GM12878 (cell line): ENCODE measurements at regions not wholly inside any gene's neighbourhood (a gene's known extent, or its start where the extent isn't known, plus 50 kb on each side); places are given as distances from the start of the nearest gene placed in this dataset.

ENCODE experiments used
- ATAC-seq: fragments of 200-7000 bp; cut with Tn5 transposase; 3 replicates; pipeline ENCODE4 v1.9.1; 2020; ENCODE audit warnings: mild to moderate bottlenecking, moderate library complexity
- BruUV-seq: library from RNA; stranded (reverse); fragments of 400-500 nt; replicated peaks from 2 replicates; lab custom pipeline; 2021; lab: Mats Ljungman, UMichigan
- CTCF ChIA-PET: fragments of 300-600 bp; sonication (Branson Sonifier 250); formaldehyde crosslinking; extraction: SDS; loops from one replicate; lab custom pipeline; 2021; ENCODE audit warnings: inconsistent platforms; lab: Yijun Ruan, JAX
- POLR2A ChIA-PET: fragments of 350-600 bp; formaldehyde crosslinking; extraction: SDS; loops from one replicate; lab custom pipeline; 2021; ENCODE audit warnings: inconsistent platforms; lab: Charles Lee
- RAD21 ChIA-PET: fragments of 300-600 bp; sonication (Branson Sonifier 250); formaldehyde crosslinking; loops from one replicate; lab custom pipeline; 2023; ENCODE audit warnings: antibody characterized with exemption; ENCODE audit not compliant: unreplicated experiment; lab: Charles Lee
- SMC1A ChIA-PET: fragments of 300-600 bp; sonication (Branson Sonifier 250); formaldehyde crosslinking; loops from one replicate; lab custom pipeline; 2023; ENCODE audit not compliant: unreplicated experiment, uncharacterized antibody; lab: Charles Lee
- DNase-seq: peaks from one replicate; pipeline ENCODE4 v3.0.0-alpha.2; 2011; ENCODE audit warnings: low read depth, low spot score
- FAIRE-seq: peaks from 3 replicates; lab custom pipeline; 2011; peaks lifted over from hg19 to GRCh38; lab: Jason Lieb, UNC
- H2AFZ ChIP-seq: 2 replicates; pipeline ENCODE4 v1.6.0; 2011; ENCODE audit warnings: low read depth, low read length, control low read depth; ENCODE audit not compliant: control insufficient read depth
- H3K27ac ChIP-seq: 2 replicates; pipeline ENCODE4 v1.5.1; 2011; ENCODE audit warnings: control low read depth; ENCODE audit not compliant: control insufficient read depth, insufficient read depth
- H3K27me3 ChIP-seq, 2 experiments: replicated peaks in 1 of 2; 2 replicates each; pipeline versions ENCODE4 v1.6.0 to v1.6.1; 2011; ENCODE audit warnings: low read length in 1 of 2; ENCODE audit not compliant: control insufficient read depth in 2 of 2, insufficient read depth in 2 of 2
- H3K36me3 ChIP-seq, 2 experiments: 2 replicates each; pipeline ENCODE4 v1.5.1; 2011; ENCODE audit warnings: low read length in 1 of 2; ENCODE audit not compliant: control insufficient read depth in 2 of 2, insufficient read depth in 2 of 2
- H3K4me1 ChIP-seq: 2 replicates; pipeline ENCODE4 v1.6.1; 2011; ENCODE audit warnings: mild to moderate bottlenecking, low read length, moderate library complexity, mixed read lengths; ENCODE audit not compliant: control insufficient read depth, insufficient read depth
- H3K4me2 ChIP-seq: 2 replicates; pipeline ENCODE4 v1.6.0; 2011; ENCODE audit warnings: control low read depth; ENCODE audit not compliant: control insufficient read depth, insufficient read depth
- H3K4me3 ChIP-seq: fragments of 200-600 bp; sonication (generic); 2 replicates; pipeline ENCODE4 v1.5.1; 2016
- H3K79me2 ChIP-seq: 2 replicates; pipeline ENCODE4 v1.6.0; 2011; ENCODE audit warnings: low read length; ENCODE audit not compliant: control insufficient read depth, insufficient read depth
- H3K9ac ChIP-seq: 2 replicates; pipeline ENCODE4 v1.8.0; 2011; ENCODE audit warnings: low read length, control low read depth, mixed read lengths; ENCODE audit not compliant: control insufficient read depth, insufficient read depth
- H3K9me3 ChIP-seq: replicated peaks from 3 replicates; pipeline ENCODE4 v1.5.1; 2011; ENCODE audit warnings: mild to moderate bottlenecking, low read length; ENCODE audit not compliant: control insufficient read depth, insufficient read depth
- H4K20me1 ChIP-seq: 2 replicates; pipeline ENCODE4 v1.6.0; 2011; ENCODE audit not compliant: control insufficient read depth, insufficient read depth
- BCL11A ChIP-seq: IDR thresholded peaks from 2 replicates; pipeline ENCODE4 v1.6.1; 2011; ENCODE audit warnings: low read depth, low read length
- IRF4 ChIP-seq: IDR thresholded peaks from 2 replicates; pipeline ENCODE4 v1.6.1; 2011; ENCODE audit warnings: low read depth, low read length
- KDM1A ChIP-seq: fragments of 200-600 bp; sonication (generic); IDR thresholded peaks from 2 replicates; pipeline ENCODE4 v1.6.1; 2016; ENCODE audit warnings: borderline replicate concordance
- RCOR1 ChIP-seq: conservative IDR thresholded peaks from 2 replicates; pipeline ENCODE4 v1.6.1; 2012; ENCODE audit warnings: low read depth, low read length, improper control_type of control experiment
- SKIL ChIP-seq: fragments of 450-650 bp; IDR thresholded peaks from 2 replicates; pipeline ENCODE4 v1.6.1; 2017; ENCODE audit warnings: mild to moderate bottlenecking, low read depth, inconsistent platforms; ENCODE audit not compliant: poor library complexity, severe bottlenecking
- SMAD5 ChIP-seq: IDR thresholded peaks from 2 replicates; pipeline ENCODE4 v1.6.1; 2016; ENCODE audit warnings: antibody characterized with exemption, low read depth
- SPI1 ChIP-seq: IDR thresholded peaks from 2 replicates; pipeline ENCODE4 v1.6.1; 2011; ENCODE audit warnings: low read depth, mild to moderate bottlenecking, low read length, moderate library complexity, borderline replicate concordance; ENCODE audit not compliant: insufficient read depth
- SREBF1 ChIP-seq: IDR thresholded peaks from 2 replicates; pipeline ENCODE4 v1.6.1; 2012; ENCODE audit warnings: mild to moderate bottlenecking, low read length
- SUZ12 ChIP-seq: fragments of 200-600 bp; sonication (generic); IDR thresholded peaks from one replicate; pipeline ENCODE4 v1.6.1; 2018; ENCODE audit warnings: antibody characterized with exemption, mild to moderate bottlenecking; ENCODE audit not compliant: unreplicated experiment
- ZNF217 ChIP-seq: fragments of 450-650 bp; IDR thresholded peaks from 2 replicates; pipeline ENCODE4 v1.6.1; 2017; ENCODE audit warnings: antibody characterized with exemption, mild to moderate bottlenecking
- WGBS: methylation state at CpG from one replicate; pipeline ENCODE4 v1.1.6; 2016; ENCODE audit warnings: low lambda C conversion rate; ENCODE audit not compliant: insufficient replicate concordance, insufficient coverage; ENCODE audit errors: missing lambda C conversion rate; 5-methylcytosine and 5-hydroxymethylcytosine counted together
- in situ Hi-C: fragments of 300-500 bp; cut with MboI; formaldehyde crosslinking; loops from 9 replicates; pipeline ENCODE4 v1.14.3; 2018; ENCODE audit warnings: mixed read lengths
- intact Hi-C: fragments of 100-400 bp; cut with micrococcal nuclease; formaldehyde crosslinking; loops from one replicate; pipeline ENCODE4 v1.14.2; 2022; ENCODE audit not compliant: unreplicated experiment
- TF ChIP-seq, protein P1 (sequence below): IDR thresholded peaks from 2 replicates; pipeline ENCODE4 v1.6.1; 2011; ENCODE audit warnings: low read depth, mild to moderate bottlenecking, low read length, moderate library complexity, borderline replicate concordance; ENCODE audit errors: extremely low read depth

DNA sequence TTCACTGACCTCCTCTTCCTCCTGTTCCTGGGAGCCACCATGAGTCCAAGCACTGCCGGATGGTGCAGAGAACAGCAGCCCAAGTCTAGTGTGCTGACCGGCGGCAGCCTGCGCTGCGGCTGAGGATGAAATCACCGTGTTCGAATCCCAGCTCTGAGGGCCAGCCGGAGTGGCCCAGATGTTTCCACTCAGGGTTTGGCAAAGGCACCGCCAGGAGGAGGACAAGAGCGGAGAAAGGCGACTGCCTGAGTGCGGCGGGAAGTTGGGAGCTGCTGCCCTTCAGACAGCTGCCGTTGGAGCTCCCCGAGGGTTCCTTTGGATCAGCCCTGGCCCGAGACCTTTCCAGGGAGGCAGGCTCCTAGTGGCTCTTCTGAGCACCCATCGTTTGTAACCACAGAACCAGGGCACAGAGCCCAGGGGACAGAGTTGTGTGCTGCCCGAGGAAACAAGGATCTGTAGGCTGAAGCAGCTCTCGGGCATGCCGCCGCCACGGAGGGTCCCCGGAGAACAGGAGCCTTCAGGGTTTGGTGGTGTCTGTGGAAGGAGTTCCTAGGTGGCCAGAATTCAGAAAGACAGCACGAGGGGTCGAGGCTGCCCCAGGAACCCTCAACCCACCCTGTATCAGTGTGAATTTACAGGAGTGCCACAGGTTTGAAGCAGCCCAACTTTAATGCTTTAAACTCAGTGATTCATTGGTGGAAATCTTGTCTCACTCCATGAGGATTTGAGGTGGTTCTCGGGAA is 115.6 kb upstream of the COL5A1 start (continued):
- no peak for TF ChIP-seq SKIL

GRCh38 chr9:134526584-134527477 is 114.8 kb upstream of the COL5A1 start:
- H3K27me3 ChIP-seq, result no peaks in the 10 kb centered on the region
- no peaks in the 10 kb centered on the region for H3K79me2 ChIP-seq
- ChIA-PET RAD21 (no interaction called here), CTCF (no interaction called here), POLR2A (no interaction called here), SMC1A (no interaction called here)
- 33% methylated on average over 18 of the region's 19 CpGs for WGBS
- H3K4me2 ChIP-seq, result no peak overlapping the region
- no peaks in the 10 kb centered on the region for H3K36me3 ChIP-seq
- in situ Hi-C loops, result no loop called here
- no peaks in the 10 kb centered on the region for H4K20me1 ChIP-seq
- H3K4me1 ChIP-seq, result no peaks in the 10 kb centered on the region
- FAIRE-seq (no peak), ATAC-seq (no peak), DNase-seq (no peak)
- intact Hi-C loops, result no loop called here
- H3K4me3 ChIP-seq, result no peak overlapping the region
- TF ChIP-seq SMAD5, result no peak
- TF ChIP-seq BCL11A, result no peak
- no peak for TF ChIP-seq ZNF217
- TF ChIP-seq KDM1A, result no peak
- TF ChIP-seq SPI1, result no peak
- no peak for TF ChIP-seq RCOR1
- TF ChIP-seq SREBF1, result no peak
- TF ChIP-seq, protein P1, sequence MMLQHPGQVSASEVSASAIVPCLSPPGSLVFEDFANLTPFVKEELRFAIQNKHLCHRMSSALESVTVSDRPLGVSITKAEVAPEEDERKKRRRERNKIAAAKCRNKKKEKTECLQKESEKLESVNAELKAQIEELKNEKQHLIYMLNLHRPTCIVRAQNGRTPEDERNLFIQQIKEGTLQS, result no peak
- no peak for TF ChIP-seq SUZ12
- no peak for TF ChIP-seq IRF4
- H3K9ac ChIP-seq, result no peak overlapping the region
- H3K27ac ChIP-seq, result no peak overlapping the region
- no peaks in the 10 kb centered on the region for H3K9me3 ChIP-seq
- H2AFZ ChIP-seq, result no peak overlapping the region
- BruUV-seq, result no TSS peak
